CD1c-positive myeloid dendritic cell (primary cell): ENCODE measurements at regions not wholly inside any gene's neighbourhood (a gene's known extent, or its start where the extent isn't known, plus 50 kb on each side); places are given as distances from the start of the nearest gene placed in this dataset.

ENCODE experiments used
- DNase-seq: peaks from one replicate; pipeline ENCODE4 v3.0.0-alpha.2; 2016; ENCODE audit errors: extremely low spot score

- peak; percentile 28 for DNase-seq
These were observed 203.8 kb downstream of the RASSF9 start for GRCh38 chr12:85632390-85632789.

DNA sequence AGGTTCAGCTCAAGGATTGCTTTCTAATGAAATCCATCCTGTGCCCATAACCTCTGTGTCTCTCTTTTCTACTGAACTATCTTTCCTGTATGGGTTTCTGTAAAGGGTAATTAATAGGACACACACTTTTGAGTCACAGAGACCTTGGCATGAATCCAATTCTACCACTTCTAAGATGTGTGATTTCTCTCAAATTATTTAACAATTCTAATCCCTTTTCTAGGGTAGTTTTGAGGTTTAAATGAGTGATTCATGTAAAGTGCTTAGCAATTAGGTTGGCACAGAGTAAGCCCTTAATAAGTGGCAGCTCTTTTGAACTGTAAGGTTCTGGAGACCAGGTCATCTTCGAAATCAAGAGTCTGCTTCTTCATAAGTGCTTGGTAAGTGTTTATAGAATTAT, 202.7 kb downstream of the RASSF9 start:
- DNase-seq = no peak

DNA sequence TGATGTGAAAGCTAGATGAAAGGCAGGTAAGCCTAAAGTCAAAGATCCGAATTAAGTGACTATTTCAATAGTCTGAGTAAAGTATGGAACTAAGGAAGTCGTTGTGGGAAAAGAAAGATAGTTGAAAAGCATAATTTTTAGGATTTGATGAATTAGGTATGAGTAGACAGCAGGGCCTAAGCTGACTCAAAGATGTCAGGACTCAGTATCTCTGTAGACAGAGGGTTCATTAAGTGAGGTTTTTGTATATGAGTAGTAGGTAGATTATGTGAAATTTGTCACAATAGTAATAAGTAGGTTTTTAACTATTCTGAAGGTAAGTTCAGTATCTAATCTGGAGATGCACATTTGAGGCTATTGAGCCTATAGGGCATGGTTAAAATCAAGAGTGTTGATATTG, 196.4 kb downstream of the RASSF9 start:
- no peak for DNase-seq

DNA sequence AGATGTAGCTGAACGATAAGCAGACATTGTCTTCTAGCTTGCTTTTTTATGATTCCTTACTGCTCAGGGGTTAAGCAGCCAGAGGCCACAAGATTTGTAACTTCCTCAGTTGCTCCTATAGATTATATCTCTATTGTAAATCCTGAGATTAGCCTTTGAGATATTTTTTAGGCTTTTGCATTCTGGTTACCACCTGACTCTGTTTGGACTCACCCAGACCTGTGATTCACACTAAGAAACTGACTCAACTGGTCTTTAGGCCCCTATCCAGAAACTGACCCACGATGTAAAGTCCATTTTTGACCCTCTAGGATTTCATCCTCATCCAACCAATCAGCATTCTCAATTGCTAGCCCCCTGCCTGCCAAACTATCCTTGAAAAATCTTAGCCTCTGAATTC, 194.4 kb downstream of the RASSF9 start:
- no peak for DNase-seq

- no peak for DNase-seq
These were observed 193.9 kb downstream of the RASSF9 start for GRCh38 chr12:85642288-85642687.

DNA sequence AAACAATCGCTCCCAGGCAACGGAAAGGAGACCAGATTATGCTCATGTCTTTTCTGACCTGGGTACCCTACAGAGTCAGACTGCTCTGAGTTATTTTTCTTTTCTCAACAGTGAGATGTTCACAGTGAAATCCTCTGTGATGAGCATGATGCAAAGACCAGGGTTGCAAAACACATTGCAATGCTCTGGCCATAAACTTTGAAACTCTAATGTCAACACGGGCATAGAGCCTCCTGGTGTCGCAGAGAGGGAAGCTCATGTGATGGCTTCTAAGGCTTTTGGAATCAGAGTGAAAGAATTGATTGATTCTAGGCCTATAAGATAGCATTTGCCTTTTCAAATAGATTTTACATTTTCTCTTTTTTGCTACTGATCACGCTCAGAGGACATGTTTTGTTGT, 193.4 kb downstream of the RASSF9 start:
- no peak for DNase-seq

DNA sequence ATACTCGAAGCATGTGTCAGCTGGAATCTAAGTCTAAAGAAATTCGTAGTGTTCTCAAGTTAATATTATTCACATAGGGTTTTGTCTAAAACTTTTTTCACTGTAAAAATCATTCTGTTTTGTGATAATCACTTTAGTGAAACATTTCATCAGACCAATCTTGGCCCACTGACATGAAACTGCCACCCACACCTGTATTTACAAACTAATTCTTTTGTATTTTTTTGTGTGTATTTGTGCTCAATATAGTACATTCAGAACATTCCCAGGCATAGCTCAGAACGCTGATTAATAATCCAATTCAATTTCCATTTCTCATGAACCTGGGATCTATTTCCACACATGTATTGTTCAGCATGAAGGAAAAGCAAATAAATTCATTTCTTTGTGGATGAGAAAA, 191.7 kb downstream of the RASSF9 start:
- DNase-seq = no peak

DNA sequence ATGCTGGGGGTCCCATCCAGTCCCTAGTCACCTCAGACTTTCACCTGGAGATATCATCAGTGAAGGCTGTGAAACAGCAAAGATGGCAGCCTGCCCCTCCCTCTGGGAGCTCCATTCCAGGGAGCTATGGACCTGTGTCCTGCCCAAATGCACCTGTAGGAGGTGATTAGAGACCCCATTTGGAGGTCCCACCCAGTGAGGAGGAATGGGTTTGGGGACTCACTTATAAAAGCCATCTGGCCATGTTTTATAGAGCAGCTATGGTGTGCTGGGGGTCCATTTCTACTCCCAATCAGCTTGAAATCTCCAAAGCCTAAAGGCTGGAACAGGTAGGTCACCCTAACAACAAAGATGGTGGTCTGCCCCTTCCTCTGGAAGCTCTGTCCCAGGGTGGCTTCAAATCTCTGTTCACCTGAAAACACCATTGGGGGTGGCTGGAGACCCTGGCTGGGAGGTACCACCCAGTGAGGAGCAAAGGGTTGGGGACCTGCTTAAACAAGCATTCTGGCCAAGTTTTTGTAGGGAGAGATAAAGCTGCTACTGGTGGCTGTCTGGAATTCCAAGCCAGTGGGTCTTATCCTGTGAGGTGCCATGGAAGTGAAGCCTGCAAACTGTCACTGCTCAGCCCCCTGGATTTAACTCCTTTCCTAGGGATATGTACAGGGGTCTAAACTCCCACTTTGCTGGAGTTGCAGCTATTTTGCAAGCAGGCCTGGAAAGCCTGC, 182.3 kb downstream of the RASSF9 start:
- DNase-seq = no peak

GRCh38 chr12:85654456-85654840, 181.8 kb downstream of the RASSF9 start:
- DNase-seq = no peak

GRCh38 chr12:85656561-85656960, 179.6 kb downstream of the RASSF9 start:
- DNase-seq = no peak

DNA sequence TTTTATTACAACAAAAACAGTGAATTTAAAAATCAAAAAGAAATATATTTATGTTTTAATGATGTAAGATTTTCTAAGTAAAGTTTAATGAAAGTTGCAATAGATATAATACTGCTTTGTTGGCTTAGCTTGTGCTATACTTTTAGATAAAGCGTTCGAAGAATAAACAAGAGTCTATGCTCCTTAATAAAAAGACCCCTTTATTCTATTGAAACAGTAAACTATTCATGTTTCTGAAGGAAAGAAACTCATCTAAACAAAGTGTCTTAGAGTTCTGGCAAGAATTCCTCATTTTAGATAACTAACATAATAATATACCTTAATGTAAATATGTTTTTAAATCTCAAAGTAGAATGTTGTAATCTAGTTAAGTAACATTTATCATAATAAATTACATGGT, 179.0 kb downstream of the RASSF9 start:
- DNase-seq = no peak

GRCh38 chr12:85657836-85658630, 178.2 kb downstream of the RASSF9 start:
- no peak for DNase-seq

GRCh38 chr12:85659754-85660530, 176.3 kb downstream of the RASSF9 start:
- no peak for DNase-seq

- DNase-seq = no peak
These were observed 174.6 kb downstream of the RASSF9 start for GRCh38 chr12:85661461-85662206.

GRCh38 chr12:85662207-85662602, 174.0 kb downstream of the RASSF9 start:
- DNase-seq = no peak

DNA sequence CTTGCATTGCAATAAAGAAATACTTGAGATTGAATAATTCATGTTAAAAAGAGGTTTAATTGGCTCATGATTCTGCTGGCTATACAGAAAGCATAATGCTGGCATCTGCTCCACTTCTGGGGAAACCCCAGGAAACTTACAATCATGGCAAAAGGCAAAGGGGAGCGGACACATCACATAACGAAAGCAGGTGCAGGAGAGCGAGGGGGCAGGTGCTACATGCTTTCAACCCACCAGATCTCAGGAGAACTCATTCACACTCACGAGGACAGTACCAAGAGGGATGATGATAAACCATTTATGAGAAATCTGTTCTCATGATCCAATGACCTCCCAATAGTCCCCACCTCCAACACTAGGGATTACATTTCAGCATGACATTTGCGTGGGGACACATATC, 172.6 kb downstream of the RASSF9 start:
- no peak for DNase-seq

- no peak for DNase-seq
These were observed 171.8 kb downstream of the RASSF9 start for GRCh38 chr12:85664429-85664828.

DNA sequence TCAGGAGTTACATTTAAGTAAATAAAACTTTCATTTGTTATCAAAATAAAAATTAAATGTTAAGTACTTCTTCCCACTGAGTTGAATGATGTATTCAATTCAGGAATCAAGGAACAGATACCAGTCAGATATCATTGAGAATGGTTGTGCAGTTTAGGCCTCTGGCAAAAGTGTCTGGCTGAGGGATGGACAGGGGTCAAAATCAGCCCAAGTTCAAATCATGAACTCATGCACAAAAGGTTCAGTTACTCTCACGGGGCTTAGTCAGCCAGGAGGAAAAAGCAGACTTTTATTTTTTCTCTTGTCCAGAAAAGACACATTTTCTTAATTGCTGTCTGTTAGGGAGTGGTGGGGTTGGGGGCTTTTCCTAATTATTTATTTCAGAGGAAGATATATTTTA, 166.3 kb downstream of the RASSF9 start:
- no peak for DNase-seq

DNA sequence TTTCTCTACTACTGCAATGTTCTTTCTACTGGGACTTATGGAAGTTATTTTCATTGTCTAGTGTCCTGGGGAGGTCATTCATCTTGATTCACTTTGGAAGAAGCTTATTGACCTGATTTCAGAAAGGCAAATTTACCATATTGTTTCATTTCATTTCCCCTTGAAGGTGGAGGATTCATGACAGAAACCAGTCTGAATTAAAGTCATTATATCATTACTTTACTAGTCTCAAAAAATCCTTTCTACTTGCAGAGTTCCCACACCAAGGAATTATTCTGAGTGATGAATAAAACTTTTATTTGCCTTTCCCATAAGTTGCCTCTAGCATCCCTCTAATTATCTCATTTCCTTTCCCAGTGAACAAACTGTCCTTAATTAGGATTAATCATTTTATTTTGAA, 163.8 kb downstream of the RASSF9 start:
- DNase-seq = no peak

GRCh38 chr12:85673921-85674420, 162.2 kb downstream of the RASSF9 start:
- DNase-seq = no peak

- no peak for DNase-seq
These were observed 159.1 kb downstream of the RASSF9 start for GRCh38 chr12:85676816-85677749.
